Heart left ventricle (tissue), 16 donors: ENCODE measurements at regions not wholly inside any gene's neighbourhood (a gene's known extent, or its start where the extent isn't known, plus 50 kb on each side); places are given as distances from the start of the nearest gene placed in this dataset.

Experiments
- ATAC-seq, 4 donors: fragments of 200-7000 bp; cut with Tn5 transposase; one replicate each; pipeline ENCODE4 v1.9.1; 2020 to 2022; ENCODE audit warnings: moderate library complexity in 4 of 4, mild to moderate bottlenecking in 3 of 4, moderate number of reproducible peaks in 1 of 4
- DNase-seq, 5 donors: peaks; one replicate each; pipeline ENCODE4 v3.0.0-alpha.2; 2020
- H3K27ac ChIP-seq, 12 donors: fragments of 200-600 bp; sonication (generic) in 4 of 12; one replicate each; pipeline versions ENCODE4 v1.5.0 to v1.8.0; 2016 to 2022; ENCODE audit warnings: mild to moderate bottlenecking in 2 of 12
- H3K27me3 ChIP-seq, 9 donors: fragments of 200-600 bp; sonication (generic) in 2 of 9; one replicate each; pipeline versions ENCODE4 v1.5.1 to v1.8.0; 2016 to 2022; ENCODE audit warnings: mild to moderate bottlenecking in 3 of 9
- H3K36me3 ChIP-seq, 9 donors: fragments of 200-600 bp; sonication (generic) in 2 of 9; one replicate each; pipeline versions ENCODE4 v1.5.0 to v1.8.0; 2018 to 2022; ENCODE audit warnings: mild to moderate bottlenecking in 2 of 9
- H3K4me1 ChIP-seq, 12 donors: fragments of 200-600 bp; sonication (generic) in 4 of 12; one replicate each; pipeline versions ENCODE4 v1.5.0 to v1.8.0; 2016 to 2022; ENCODE audit warnings: mild to moderate bottlenecking in 3 of 12
- H3K4me3 ChIP-seq, 12 donors: fragments of 200-600 bp; sonication (generic) in 4 of 12; one replicate each; pipeline versions ENCODE4 v1.5.0 to v1.8.0; 2017 to 2022; ENCODE audit warnings: mild to moderate bottlenecking in 9 of 12, moderate library complexity in 4 of 12
- H3K9me3 ChIP-seq, 12 donors: fragments of 200-600 bp; sonication (generic) in 4 of 12; one replicate each; pipeline versions ENCODE4 v1.5.0 to v1.8.0; 2016 to 2022; ENCODE audit warnings: mild to moderate bottlenecking in 1 of 12
- CTCF ChIP-seq, 12 donors: fragments of 200-600 bp; sonication (generic) in 4 of 12; IDR thresholded peaks; one replicate each; pipeline versions ENCODE4 v1.5.0 to v1.8.0; 2018 to 2022; ENCODE audit warnings: antibody characterized with exemption in 12 of 12, mild to moderate bottlenecking in 5 of 12
- POLR2A ChIP-seq, 2 donors: fragments of 450-650 bp; IDR thresholded peaks; one replicate each; pipeline ENCODE4 v1.6.1; 2017; ENCODE audit warnings: antibody characterized with exemption in 2 of 2, mild to moderate bottlenecking in 2 of 2, moderate library complexity in 2 of 2
- WGBS, 4 donors: extraction: QIAGEN DNeasy Blood & Tissue Kit in 2 of 4; methylation state at CpG; one replicate each; pipeline versions ENCODE4 v1.1.5 to v1.1.7; 2013 to 2018; 5-methylcytosine and 5-hydroxymethylcytosine counted together
- intact Hi-C, 10 donors: fragments of 100-400 bp; cut with DNase I; formaldehyde crosslinking; loops; one replicate each; pipeline versions ENCODE4 v1.11.1 to v1.14.2; 2022
- donor health status: ischemic (EF 13 %, LVEDD 7.1; RV severe dilation, severe dysfunction).
- donor health status: healthy with polysubstance abuse.
- donor health status: DM: no; HTN: yes; CAD: no.
- donor health status: DM: no; HTN: no; CAD: no.
- donor health status: ischemic (EF 25% LVEDD 6.9; RV normal size, moderate dysfunction).
- donor health status: ischemic (EF 25% LVEDD 5.7; RV mildly dilated, moderate dysfunction).
- donor health status: healthy.
- donor health status: DM: yes; HTN: yes; CAD: no.
- donor health status: ischemic (EF 35%, LVEDD 5.7; RV mildly dilated, moderate dysfunction).
- donor health status: nonischemic (EF 11% LVEDD 7.7; RV severe dilation, severe dysfunction).
- donor health status: DM: yes; HTN: yes; CAD: no.
- donor health status: PGD.
- donor health status: ischemic (EF 29% LVEDD 5.4; RV normal size, mild dysfunction).
- donor health status: nonischemic (EF 23%, LVEDD 6.1; RV moderate dilation, normal function).

- no peak overlapping the region for H3K27ac ChIP-seq
- no peaks in the 10 kb centered on the region for H3K36me3 ChIP-seq
- no peaks in the 10 kb centered on the region for H3K4me1 ChIP-seq
- TF ChIP-seq POLR2A (IDR thresholded peaks at IDR 0.05) (no peak), CTCF (IDR thresholded peaks at IDR 0.05) (no peak)
- 80 to 88% (median 86%) methylated on average over 2 of the region's 2 CpGs for WGBS, 4 donors
- intact Hi-C loops: no loop called here
- no peaks in the 10 kb centered on the region for H3K27me3 ChIP-seq
- no peak overlapping the region for H3K4me3 ChIP-seq
- H3K9me3 ChIP-seq: peaks cover 0 to 13% (median 1%) of the 10 kb centered on the region in 12 donors
- ATAC-seq: no peak
- DNase-seq: no peak
These were observed 244.4 kb upstream of the COL8A1 start for GRCh38 chr3:99393961-99394360.

GRCh38 chr3:99388780-99389179, 249.6 kb upstream of the COL8A1 start:
- H3K9me3 ChIP-seq: no peaks in the 10 kb centered on the region
- H3K27ac ChIP-seq: no peak overlapping the region
- intact Hi-C loops: no loop called here
- ATAC-seq (no peak), DNase-seq (no peak)
- no peaks in the 10 kb centered on the region for H3K4me1 ChIP-seq
- H3K4me3 ChIP-seq: no peak overlapping the region
- TF ChIP-seq CTCF (IDR thresholded peaks at IDR 0.05) (no peak), POLR2A (IDR thresholded peaks at IDR 0.05) (no peak)
- no peaks in the 10 kb centered on the region for H3K36me3 ChIP-seq
- H3K27me3 ChIP-seq: no peaks in the 10 kb centered on the region

GRCh38 chr3:99384596-99384995, 253.8 kb upstream of the COL8A1 start:
- DNase-seq (no peak), ATAC-seq (no peak)
- H3K4me3 ChIP-seq: no peak overlapping the region
- no peak for TF ChIP-seq CTCF (IDR thresholded peaks at IDR 0.05)
- TF ChIP-seq POLR2A (IDR thresholded peaks at IDR 0.05): no peak
- H3K36me3 ChIP-seq: no peaks in the 10 kb centered on the region
- intact Hi-C loops: no loop called here
- H3K4me1 ChIP-seq: no peaks in the 10 kb centered on the region
- no peaks in the 10 kb centered on the region for H3K27me3 ChIP-seq
- no peak overlapping the region for H3K27ac ChIP-seq
- H3K9me3 ChIP-seq: peaks cover 0 to 16% (median 2%) of the 10 kb centered on the region in 12 donors

- WGBS, 4 donors: 81 to 100% (median 84%) methylated on average over 1 to 3 of the region's 3 CpGs
These were observed 261.5 kb upstream of the COL8A1 start for GRCh38 chr3:99376926-99377325.

More at GRCh38 chr3:99376926-99377325, 261.5 kb upstream of the COL8A1 start:
- Histone ChIP-seq H3K4me3 (no peak overlapping the region), H3K27ac (no peak overlapping the region), H3K4me1 (no peaks in the 10 kb centered on the region), H3K27me3 (no peaks in the 10 kb centered on the region), H3K36me3 (no peaks in the 10 kb centered on the region), H3K9me3 (peaks cover 0 to 13% (median 2%) of the 10 kb centered on the region in 12 donors)
- no peak for ATAC-seq
- TF ChIP-seq CTCF (IDR thresholded peaks at IDR 0.05): no peak
- no peak for TF ChIP-seq POLR2A (IDR thresholded peaks at IDR 0.05)
- intact Hi-C loops: no loop called here
- DNase-seq: no peak
